GM10266 (cell line): ENCODE measurements at regions not wholly inside any gene's neighbourhood (a gene's known extent, or its start where the extent isn't known, plus 50 kb on each side); places are given as distances from the start of the nearest gene placed in this dataset.

Experiments used
- DNase-seq: peaks from one replicate; pipeline ENCODE4 v3.0.0; 2012; ENCODE audit errors: extremely low spot score
- TF ChIP-seq, protein P1 (sequence below): IDR thresholded peaks from 2 replicates; pipeline ENCODE4 v1.5.1; 2012; ENCODE audit warnings: mild to moderate bottlenecking, low read depth; ENCODE audit not compliant: control insufficient read depth, insufficient read depth; ENCODE audit errors: missing control alignments

DNA sequence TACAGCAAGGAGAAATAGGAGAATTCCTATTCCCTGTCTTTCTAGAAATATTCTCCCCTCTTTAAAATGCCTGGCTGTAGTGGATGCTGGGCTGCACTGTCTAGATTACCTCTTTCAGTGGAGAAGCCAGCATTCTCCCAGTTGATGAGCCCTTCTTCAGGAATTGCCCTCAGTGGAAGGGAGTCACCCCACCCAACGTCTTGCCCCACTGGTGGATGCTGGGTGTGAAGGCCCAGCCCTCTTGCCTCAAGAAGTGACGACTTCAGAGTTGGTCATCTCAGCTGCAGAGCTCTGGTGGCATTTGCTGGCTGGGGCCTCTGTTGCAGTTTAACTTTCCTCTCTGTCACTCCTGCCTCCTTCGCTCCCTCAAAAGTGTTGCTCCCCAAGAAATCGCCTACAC lies 248.2 kb downstream of the ATG4C start:
- no peak for DNase-seq
- TF ChIP-seq, protein P1, sequence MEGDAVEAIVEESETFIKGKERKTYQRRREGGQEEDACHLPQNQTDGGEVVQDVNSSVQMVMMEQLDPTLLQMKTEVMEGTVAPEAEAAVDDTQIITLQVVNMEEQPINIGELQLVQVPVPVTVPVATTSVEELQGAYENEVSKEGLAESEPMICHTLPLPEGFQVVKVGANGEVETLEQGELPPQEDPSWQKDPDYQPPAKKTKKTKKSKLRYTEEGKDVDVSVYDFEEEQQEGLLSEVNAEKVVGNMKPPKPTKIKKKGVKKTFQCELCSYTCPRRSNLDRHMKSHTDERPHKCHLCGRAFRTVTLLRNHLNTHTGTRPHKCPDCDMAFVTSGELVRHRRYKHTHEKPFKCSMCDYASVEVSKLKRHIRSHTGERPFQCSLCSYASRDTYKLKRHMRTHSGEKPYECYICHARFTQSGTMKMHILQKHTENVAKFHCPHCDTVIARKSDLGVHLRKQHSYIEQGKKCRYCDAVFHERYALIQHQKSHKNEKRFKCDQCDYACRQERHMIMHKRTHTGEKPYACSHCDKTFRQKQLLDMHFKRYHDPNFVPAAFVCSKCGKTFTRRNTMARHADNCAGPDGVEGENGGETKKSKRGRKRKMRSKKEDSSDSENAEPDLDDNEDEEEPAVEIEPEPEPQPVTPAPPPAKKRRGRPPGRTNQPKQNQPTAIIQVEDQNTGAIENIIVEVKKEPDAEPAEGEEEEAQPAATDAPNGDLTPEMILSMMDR = no peak

DNA sequence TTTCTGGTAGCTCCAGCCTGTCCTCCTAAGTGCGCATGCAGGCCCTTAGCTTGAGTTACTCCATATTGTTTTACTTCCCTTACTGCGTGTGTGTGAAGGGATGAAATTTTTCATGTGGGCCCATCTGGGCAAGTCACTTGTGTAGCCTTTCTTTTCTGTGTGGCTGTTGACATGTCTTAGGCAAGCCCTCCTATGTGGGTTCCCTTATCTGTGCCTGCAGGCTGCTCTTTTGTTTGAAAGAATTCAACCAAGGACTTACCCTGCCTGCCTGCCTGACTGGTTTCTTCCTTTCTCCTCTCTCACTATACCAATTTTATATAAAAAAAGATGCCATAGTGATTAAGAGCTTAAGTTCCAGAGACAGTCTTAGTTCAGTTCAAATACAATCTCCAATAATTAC lies 249.3 kb downstream of the ATG4C start:
- TF ChIP-seq, protein P1 = no peak
- DNase-seq = no peak

DNA sequence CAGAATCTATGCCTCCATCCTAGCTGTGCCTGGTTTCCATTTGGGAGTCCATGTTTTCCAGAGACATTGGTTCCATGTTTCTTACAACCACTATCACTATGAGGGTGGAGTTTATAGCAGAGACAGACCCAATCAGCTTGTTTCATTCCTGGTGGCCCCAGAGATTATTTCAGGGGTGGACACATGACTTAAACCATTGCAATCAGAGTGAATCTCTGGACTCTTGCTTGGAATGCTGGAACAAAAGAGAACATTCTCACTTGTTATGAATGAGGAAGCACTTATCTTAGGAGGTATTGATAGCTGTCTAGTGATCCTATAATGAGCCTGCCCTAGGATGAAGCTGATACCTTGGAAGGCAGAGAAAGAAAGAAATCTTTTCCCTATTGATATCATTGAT lies 250.3 kb downstream of the ATG4C start:
- no peak for DNase-seq
- TF ChIP-seq, protein P1 = no peak

DNA sequence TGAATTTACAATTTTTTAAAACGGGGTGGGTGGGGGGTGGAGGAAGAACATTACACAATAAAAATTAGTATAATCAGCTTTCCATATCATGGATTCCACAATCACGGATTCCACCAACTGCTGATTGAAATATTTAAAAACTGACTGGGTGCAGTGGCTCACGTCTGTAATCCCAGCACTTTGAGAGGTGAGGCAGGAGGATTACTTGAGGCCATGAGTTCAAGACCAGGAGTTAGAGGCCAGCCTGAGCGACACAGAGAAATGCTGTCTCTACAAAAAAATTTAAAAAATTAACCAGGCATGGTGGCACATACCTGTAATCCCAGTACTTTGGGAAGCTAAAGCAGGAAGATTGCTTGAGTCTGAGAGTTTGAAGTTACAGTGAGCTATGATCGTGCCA lies 254.7 kb downstream of the ATG4C start:
- TF ChIP-seq, protein P1 = no peak
- DNase-seq = no peak

DNA sequence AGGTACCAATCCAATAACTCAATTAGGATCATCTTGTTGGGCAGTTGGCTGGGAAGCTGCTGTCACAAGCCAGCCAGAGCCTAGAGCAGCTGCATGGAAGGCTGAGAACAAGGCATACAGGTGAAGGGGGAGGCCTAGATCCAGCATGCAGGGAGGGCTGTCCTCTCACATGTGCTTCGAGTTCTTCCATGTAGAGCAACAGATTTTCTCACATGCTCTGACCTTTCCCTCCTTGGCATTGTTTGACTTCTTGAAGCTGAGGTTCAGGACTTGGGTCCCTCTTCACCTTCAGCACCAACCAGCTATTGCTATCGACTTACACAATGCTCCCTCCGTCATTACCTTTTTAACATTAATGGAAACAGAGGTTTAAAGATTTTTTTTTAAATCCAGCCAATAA lies 257.7 kb downstream of the ATG4C start:
- TF ChIP-seq, protein P1 = no peak

DNA sequence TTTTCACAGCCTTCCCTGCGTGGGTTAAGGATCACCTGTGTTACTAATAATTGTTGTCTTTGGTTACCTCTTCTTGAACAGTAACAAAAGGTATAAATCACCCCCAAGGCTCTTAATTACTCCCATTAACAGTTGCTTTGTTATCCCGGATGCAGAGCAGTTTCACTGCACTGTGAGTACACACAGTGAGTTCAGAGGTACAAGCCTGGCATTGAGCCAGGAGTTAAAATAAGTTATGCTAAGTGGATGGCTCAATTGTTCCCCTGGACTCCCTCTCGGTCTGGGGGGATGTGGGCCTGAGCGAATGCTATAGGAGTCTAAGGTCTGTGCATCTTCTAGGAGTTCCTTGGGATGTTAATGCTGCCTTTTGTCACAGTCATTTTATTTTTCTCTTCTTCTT lies 258.3 kb downstream of the ATG4C start:
- no peak for DNase-seq
- TF ChIP-seq, protein P1 = no peak

More for the DNA sequence above, 257.7 kb downstream of the ATG4C start:
- DNase-seq = no peak

DNA sequence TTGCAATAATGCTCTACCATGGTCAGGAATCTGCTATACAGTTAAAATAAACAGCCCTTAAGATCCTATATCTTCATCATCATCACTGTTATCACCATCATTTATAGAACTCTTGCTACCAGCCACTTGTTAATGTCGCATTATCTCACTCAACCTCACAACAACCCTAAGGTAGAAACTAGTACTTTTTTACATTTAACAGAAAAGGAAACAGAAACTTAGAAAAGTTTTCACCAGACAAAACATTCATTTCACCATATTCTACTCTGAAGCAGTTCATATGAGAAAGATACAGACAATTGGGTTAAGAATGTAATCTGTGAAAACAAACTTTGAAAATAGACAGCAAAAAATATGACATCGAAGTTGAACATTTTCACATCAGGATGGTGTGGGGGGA lies 262.6 kb downstream of the ATG4C start:
- TF ChIP-seq, protein P1 = no peak
- no peak for DNase-seq
